Central memory CD8-positive, alpha-beta T cell (primary cell): ENCODE measurements at regions not wholly inside any gene's neighbourhood (a gene's known extent, or its start where the extent isn't known, plus 50 kb on each side); places are given as distances from the start of the nearest gene placed in this dataset.
"Not testable (repeated sequence)": the region's sequence is repeated elsewhere in the genome, so short reads cannot be mapped to it uniquely, and the experiment has no call there.

Experiments used
- ATAC-seq: fragments of 150-1000 bp; cut with Tn5 transposase; replicated peaks from 2 replicates; pipeline ENCODE4 v1.10.0; 2022; ENCODE audit warnings: mild to moderate bottlenecking, moderate FRiP score, moderate number of reproducible peaks; ENCODE audit not compliant: poor library complexity, severe bottlenecking; ENCODE audit errors: extremely low read depth
- DNase-seq, 2 donors: peaks; one replicate each; pipeline ENCODE4 v3.0.0; 2021; ENCODE audit warnings: low spot score in 2 of 2
- H3K27ac Mint-ChIP-seq: one replicate; pipeline ENCODE4 v1.8.0; 2022; ENCODE audit warnings: low read depth, mild to moderate bottlenecking, moderate library complexity, mixed read lengths
- H3K27me3 Mint-ChIP-seq: one replicate; pipeline ENCODE4 v1.8.0; 2022; ENCODE audit warnings: mixed read lengths
- H3K36me3 Mint-ChIP-seq: one replicate; pipeline ENCODE4 v1.8.0; 2022; ENCODE audit warnings: mild to moderate bottlenecking, moderate library complexity, mixed read lengths; ENCODE audit not compliant: insufficient read depth
- H3K4me1 Mint-ChIP-seq: one replicate; pipeline ENCODE4 v1.8.0; 2022; ENCODE audit warnings: mixed read lengths
- H3K4me3 Mint-ChIP-seq: one replicate; pipeline ENCODE4 v1.8.0; 2022; ENCODE audit warnings: mild to moderate bottlenecking, moderate library complexity, mixed read lengths
- H3K9me3 Mint-ChIP-seq: one replicate; pipeline ENCODE4 v1.8.0; 2022; ENCODE audit warnings: mixed read lengths

DNA sequence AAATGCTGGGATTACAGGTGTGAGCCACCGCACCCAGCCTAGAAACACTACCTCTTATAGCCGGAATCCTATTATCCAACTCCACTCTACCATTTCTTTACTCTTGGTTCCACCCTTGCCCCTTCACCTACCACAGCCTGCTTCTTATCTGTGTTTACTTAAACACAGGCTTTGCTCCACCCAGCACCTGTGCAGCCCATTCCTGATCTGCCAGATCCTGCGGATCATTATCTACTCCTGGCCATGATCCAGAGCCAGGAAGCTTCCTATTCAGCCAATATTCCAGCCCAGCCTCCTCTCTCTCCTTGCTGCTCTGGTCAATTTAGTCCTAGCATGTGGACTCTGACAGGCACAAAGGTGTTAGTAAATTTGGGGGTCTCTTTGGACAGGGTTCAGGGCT lies 98.8 kb upstream of the MED13 start:
- no peak overlapping the region for H3K4me3 Mint-ChIP-seq
- no peak for DNase-seq
- no peak overlapping the region for H3K27ac Mint-ChIP-seq
- no peaks in the 10 kb centered on the region for H3K9me3 Mint-ChIP-seq
- no peaks in the 10 kb centered on the region for H3K27me3 Mint-ChIP-seq
- ATAC-seq = no peak
- no peaks in the 10 kb centered on the region for H3K36me3 Mint-ChIP-seq
- H3K4me1 Mint-ChIP-seq = no peaks in the 10 kb centered on the region

GRCh38 chr17:62162898-62163297 lies 97.8 kb upstream of the MED13 start:
- no peak overlapping the region for H3K27ac Mint-ChIP-seq
- DNase-seq = no peak
- no peaks in the 10 kb centered on the region for H3K36me3 Mint-ChIP-seq
- no peaks in the 10 kb centered on the region for H3K27me3 Mint-ChIP-seq
- no peak overlapping the region for H3K4me3 Mint-ChIP-seq
- no peaks in the 10 kb centered on the region for H3K4me1 Mint-ChIP-seq
- H3K9me3 Mint-ChIP-seq = no peaks in the 10 kb centered on the region
- ATAC-seq = no peak

DNA sequence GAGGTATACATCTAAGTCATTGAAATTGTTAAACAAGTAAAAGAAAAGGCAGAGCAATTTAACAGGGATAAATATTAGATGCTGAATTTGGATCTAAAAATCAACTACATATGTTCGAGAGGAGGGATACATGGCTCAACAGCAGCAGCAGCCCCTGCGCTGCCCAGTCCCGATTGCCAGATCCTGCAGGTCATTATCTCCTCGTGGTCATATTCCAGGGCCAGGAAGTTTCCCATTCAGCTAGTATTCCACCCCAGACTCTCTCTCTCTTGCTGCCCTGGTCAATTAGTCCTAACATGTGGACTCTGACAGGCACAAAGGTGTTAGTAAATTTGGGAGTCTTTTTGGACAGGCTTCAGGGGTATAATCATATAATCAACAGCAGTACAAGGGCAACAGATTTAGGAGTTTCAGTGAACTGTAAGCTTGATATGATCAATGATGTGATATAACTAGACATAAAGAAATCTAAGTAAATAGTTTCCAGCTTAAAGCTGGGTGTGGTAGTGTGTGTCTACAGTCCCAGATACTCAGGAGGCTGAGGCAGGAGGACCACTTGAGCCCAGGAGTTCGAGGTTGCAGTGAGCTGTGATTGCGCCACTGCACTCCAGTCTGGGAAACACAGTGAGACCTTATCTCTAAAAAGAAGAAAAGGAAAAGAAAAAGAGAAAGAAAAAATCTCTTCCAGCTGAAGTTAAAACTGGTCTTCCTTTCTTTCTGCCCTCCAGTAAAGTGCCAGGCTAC lies 96.5 kb upstream of the MED13 start:
- no peak for DNase-seq
- H3K27ac Mint-ChIP-seq = no peak overlapping the region
- no peaks in the 10 kb centered on the region for H3K36me3 Mint-ChIP-seq
- H3K27me3 Mint-ChIP-seq = peaks cover 7% of the 10 kb centered on the region
- no peaks in the 10 kb centered on the region for H3K4me1 Mint-ChIP-seq
- H3K9me3 Mint-ChIP-seq = no peaks in the 10 kb centered on the region
- ATAC-seq = no peak
- no peak overlapping the region for H3K4me3 Mint-ChIP-seq

DNA sequence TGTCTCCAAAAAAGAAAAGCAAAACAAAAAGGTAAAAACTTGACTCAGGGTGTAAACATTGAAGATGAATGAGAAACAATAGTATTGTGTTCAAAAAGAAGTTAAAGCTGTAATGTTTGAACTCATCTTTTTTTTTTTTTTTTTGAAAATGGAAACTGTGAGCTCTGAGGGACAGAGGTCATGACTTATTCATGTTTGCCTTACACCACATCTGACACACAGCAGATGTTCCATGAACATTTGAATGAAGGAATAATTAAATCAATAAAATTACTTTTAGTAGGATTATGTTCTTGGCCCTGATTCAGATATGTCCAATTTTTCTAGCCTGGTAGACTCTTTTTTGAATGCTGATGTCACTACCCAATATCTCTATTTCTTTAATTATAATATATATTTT lies 95.7 kb upstream of the MED13 start:
- Mint-ChIP-seq H3K9me3 (no peaks in the 10 kb centered on the region), H3K4me1 (no peaks in the 10 kb centered on the region), H3K27me3 (peaks cover 10% of the 10 kb centered on the region), H3K27ac (no peak overlapping the region), H3K36me3 (no peaks in the 10 kb centered on the region), H3K4me3 (no peak overlapping the region)
- ATAC-seq (no peak), DNase-seq (no peak)

DNA sequence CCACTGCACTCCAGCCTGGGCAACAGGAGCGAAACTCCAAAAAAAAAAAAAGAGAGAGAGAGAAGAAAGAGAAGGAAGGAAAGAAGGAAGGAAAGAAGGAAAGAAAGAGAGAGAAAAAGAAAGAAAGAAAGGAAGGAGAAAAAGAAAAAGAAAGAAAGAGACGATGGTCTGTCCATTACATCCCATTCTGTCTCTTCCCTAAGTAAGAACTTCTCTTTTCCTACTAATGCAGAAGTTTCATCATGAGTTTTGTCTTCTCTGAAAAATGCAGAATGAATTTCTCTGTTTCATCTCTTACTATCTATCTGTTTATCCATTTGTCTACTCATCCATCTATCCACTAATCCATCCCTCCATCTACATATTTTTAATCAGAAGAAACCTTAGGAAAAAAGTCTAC lies 94.9 kb upstream of the MED13 start:
- no peak for ATAC-seq
- H3K9me3 Mint-ChIP-seq = no peaks in the 10 kb centered on the region

GRCh38 chr17:62156949-62157348 lies 91.9 kb upstream of the MED13 start:
- ATAC-seq (no peak), DNase-seq (no peak)
- H3K9me3 Mint-ChIP-seq = no peaks in the 10 kb centered on the region
- no peaks in the 10 kb centered on the region for H3K36me3 Mint-ChIP-seq
- H3K4me3 Mint-ChIP-seq = no peak overlapping the region
- no peaks in the 10 kb centered on the region for H3K4me1 Mint-ChIP-seq
- no peak overlapping the region for H3K27ac Mint-ChIP-seq
- peaks cover 24% of the 10 kb centered on the region for H3K27me3 Mint-ChIP-seq

More for the DNA sequence above, 94.9 kb upstream of the MED13 start:
- DNase-seq = no peak
- Mint-ChIP-seq H3K27ac (no peak overlapping the region), H3K4me3 (no peak overlapping the region), H3K27me3 (peaks cover 10% of the 10 kb centered on the region), H3K36me3 (no peaks in the 10 kb centered on the region), H3K4me1 (no peaks in the 10 kb centered on the region)

DNA sequence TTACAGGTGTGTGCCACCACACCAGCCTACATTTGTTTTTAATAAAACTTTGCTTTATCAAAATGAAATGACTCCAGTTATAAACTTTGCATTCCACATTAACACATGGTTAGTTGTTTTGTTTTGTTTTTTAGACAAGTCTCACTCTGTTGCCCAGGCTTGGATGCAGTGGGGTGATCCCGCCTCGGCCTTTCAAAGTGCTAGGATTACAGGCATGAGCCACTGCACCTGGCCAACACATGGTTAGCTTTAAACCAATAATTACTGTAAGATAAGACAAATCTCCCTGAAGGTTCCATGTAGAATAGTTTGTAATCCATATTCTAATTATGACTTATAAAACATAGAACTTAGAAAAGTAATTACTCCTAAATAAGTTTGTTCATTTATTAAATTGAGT lies 89.8 kb upstream of the MED13 start:
- Mint-ChIP-seq H3K27ac (no peak overlapping the region), H3K36me3 (no peaks in the 10 kb centered on the region), H3K4me3 (no peak overlapping the region), H3K27me3 (peaks cover 24% of the 10 kb centered on the region), H3K9me3 (no peaks in the 10 kb centered on the region), H3K4me1 (no peaks in the 10 kb centered on the region)
- ATAC-seq (no peak), DNase-seq (no peak)

DNA sequence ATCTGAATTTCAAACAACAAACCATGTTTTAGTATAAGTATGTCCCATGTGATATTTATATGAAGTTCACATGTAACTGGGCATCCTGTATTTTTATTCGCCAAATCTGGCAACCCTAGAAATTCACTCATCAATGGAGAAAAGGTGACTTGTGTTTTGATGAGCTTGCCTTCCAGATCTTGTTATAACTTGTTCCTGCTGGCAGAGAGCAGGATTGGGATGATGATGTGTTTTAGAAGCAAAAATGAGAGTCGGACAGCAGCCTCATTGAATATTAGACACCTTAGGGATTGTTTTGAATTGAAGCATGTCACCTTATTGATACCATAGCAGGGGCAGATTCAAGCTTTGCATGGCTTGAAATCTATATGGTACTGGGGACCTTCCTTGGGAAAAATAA lies 85.4 kb upstream of the MED13 start:
- Mint-ChIP-seq H3K36me3 (no peaks in the 10 kb centered on the region), H3K27ac (no peak overlapping the region), H3K9me3 (no peaks in the 10 kb centered on the region), H3K4me3 (no peak overlapping the region), H3K27me3 (peaks cover 27% of the 10 kb centered on the region), H3K4me1 (no peaks in the 10 kb centered on the region)
- ATAC-seq = no peak
- no peak for DNase-seq

- H3K9me3 Mint-ChIP-seq = no peaks in the 10 kb centered on the region
- no peaks in the 10 kb centered on the region for H3K36me3 Mint-ChIP-seq
- no peak overlapping the region for H3K4me3 Mint-ChIP-seq
- H3K4me1 Mint-ChIP-seq = no peaks in the 10 kb centered on the region
- H3K27ac Mint-ChIP-seq = no peak overlapping the region
- DNase-seq = no peak
- no peak for ATAC-seq
- H3K27me3 Mint-ChIP-seq = peaks cover 30% of the 10 kb centered on the region
These were observed 84.9 kb upstream of the MED13 start for GRCh38 chr17:62149961-62150360.

- Mint-ChIP-seq H3K36me3 (no peaks in the 10 kb centered on the region), H3K4me3 (no peak overlapping the region), H3K9me3 (no peaks in the 10 kb centered on the region), H3K27ac (no peak overlapping the region), H3K27me3 (peaks cover 21% of the 10 kb centered on the region), H3K4me1 (no peaks in the 10 kb centered on the region)
- ATAC-seq (no peak), DNase-seq (no peak)
These were observed 82.2 kb upstream of the MED13 start for GRCh38 chr17:62147284-62147683.

GRCh38 chr17:62140836-62141235 lies 75.8 kb upstream of the MED13 start:
- Mint-ChIP-seq H3K4me1 (no peaks in the 10 kb centered on the region), H3K36me3 (no peaks in the 10 kb centered on the region), H3K9me3 (no peaks in the 10 kb centered on the region), H3K27me3 (peaks cover 46% of the 10 kb centered on the region), H3K4me3 (no peak overlapping the region), H3K27ac (no peak overlapping the region)
- no peak for ATAC-seq
- DNase-seq = no peak

- no peak for DNase-seq
- no peaks in the 10 kb centered on the region for H3K4me1 Mint-ChIP-seq
- no peaks in the 10 kb centered on the region for H3K36me3 Mint-ChIP-seq
- H3K27ac Mint-ChIP-seq = no peak overlapping the region
- peaks cover 50% of the 10 kb centered on the region for H3K27me3 Mint-ChIP-seq
- no peak overlapping the region for H3K4me3 Mint-ChIP-seq
- no peaks in the 10 kb centered on the region for H3K9me3 Mint-ChIP-seq
- no peak for ATAC-seq
These were observed 75.3 kb upstream of the MED13 start for GRCh38 chr17:62140376-62140775.

DNA sequence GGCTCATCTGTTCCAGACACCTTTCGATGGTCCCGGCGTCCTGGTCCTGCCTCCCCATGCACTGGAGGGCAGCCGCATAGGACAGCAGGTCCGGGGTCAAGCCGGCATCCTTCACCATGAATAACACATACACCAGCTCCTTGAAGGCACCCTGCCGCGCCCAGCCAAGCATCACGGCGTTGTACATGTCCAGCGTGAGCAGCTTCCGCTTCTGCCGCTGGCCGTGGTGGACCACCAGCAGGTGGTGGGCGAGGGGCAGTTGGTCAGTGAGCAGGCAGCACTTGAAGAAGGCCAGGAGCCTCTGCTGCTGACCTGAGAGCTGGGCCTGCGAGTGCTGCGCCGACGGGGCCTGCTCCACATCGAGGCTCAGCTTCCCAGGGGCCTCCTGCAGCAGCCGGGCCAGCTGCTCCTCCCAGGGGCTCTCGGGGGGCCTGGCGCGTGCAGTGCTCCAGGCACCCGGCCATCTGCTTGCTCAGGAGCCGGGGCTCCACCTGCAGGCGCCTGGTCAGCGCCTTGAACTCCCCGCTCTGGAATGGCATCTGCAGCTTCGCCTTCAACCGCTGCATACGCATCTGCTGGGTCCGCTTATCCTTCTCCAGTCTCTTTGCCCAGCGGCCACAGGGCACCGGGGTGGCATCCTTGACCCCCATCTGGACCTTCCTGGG lies 74.7 kb upstream of the MED13 start:
- not testable (repeated sequence) for H3K36me3 Mint-ChIP-seq, ATAC-seq, H3K9me3 Mint-ChIP-seq, H3K4me1 Mint-ChIP-seq, DNase-seq, H3K4me3 Mint-ChIP-seq, H3K27ac Mint-ChIP-seq
- peaks cover 49% of the 10 kb centered on the region for H3K27me3 Mint-ChIP-seq
